ENCODE measurements at regions not wholly inside any gene's neighbourhood (a gene's known extent, or its start where the extent isn't known, plus 50 kb on each side); places are given as distances from the start of the nearest gene placed in this dataset.
A peak's percentile ranks its signal among the peaks of the same experiment; 100 is the strongest.
"Not testable (repeated sequence)": the region's sequence is repeated elsewhere in the genome, so short reads cannot be mapped to it uniquely, and the experiment has no call there.

DNA sequence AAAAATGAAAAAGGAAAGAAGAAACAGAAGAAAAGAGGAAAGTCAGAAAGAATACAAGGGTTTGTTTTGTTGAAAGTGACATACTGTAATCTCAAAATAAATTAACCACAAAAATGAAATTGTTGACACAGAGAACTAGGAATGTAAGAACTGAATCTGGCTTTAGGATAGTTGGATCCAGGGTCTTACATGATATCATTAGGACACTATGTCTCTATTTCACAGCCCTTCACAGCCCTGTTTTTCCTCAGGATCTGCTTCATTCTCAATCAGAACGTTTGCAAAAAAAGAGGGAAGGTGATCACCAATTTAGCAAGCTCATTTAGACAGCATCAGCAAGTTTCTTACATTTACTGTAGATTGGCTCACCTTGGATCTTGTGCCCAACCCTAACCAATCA is 188.5 kb upstream of the NREP start:
- FAIRE-seq (no peak), DNase-seq (ENCODE audit: low spot score) (no peak)

DNA sequence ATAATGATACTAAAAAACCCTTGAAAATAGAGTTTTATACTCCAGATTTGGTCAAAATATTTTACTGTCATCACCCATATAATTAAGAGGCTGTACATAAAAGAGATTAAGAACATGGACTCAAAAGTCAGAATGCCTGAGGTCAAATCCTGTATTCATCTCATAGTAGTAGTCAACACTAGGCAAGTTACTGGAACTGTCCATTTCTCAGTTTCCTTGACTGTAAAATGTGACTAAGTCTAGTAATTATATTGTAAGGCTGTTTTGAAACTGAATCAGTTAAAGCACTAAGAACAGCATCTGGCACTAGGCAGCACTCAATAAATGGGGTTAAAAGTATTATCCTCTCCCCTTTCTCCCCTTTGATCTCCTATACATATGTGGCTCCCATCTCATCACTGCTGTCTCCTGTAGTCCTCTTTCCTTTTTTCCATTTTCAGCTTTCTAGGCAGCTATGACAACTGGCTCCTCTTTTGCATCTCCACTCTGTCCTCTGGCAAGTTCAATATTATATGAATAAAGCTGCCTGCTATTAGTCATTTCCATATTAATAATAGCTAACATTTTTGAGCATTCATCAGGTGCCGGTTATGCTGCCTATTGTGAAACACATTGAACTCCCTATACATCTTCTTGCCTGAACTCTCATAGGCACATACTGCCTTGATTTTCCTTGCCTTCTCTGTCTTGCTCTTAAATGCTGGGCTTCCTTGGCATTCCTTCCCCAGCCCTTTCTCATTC is 185.8 kb upstream of the NREP start:
- DNase-seq (ENCODE audit: low spot score) (no peak), FAIRE-seq (no peak)

DNA sequence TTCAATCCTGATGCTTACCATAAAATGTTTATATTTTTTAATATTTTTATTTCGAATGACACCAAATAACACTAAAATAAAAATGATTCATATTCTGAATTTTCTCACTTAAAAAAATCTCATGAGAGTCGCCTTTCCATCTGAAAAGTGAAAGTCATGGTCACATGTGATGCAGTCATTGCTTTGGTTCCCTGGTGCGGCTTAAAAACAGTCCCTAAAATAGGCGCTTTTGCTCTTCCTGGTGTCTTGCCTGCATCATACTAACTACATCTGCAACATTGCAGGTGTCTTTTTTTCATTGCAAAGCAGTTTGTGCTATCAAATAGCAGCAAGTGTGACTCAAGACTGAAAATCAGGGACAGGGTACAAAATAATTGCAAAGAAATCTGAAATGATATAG is 185.2 kb upstream of the NREP start:
- DNase-seq (ENCODE audit: low spot score) (no peak), FAIRE-seq (no peak)

GRCh38 chr5:111937094-111937493 is 180.1 kb upstream of the NREP start:
- FAIRE-seq (no peak), DNase-seq (ENCODE audit: low spot score) (no peak)

- FAIRE-seq (no peak), DNase-seq (ENCODE audit: low spot score) (no peak)
Observed at GRCh38 chr5:111935835-111936234, 178.8 kb upstream of the NREP start.

DNA sequence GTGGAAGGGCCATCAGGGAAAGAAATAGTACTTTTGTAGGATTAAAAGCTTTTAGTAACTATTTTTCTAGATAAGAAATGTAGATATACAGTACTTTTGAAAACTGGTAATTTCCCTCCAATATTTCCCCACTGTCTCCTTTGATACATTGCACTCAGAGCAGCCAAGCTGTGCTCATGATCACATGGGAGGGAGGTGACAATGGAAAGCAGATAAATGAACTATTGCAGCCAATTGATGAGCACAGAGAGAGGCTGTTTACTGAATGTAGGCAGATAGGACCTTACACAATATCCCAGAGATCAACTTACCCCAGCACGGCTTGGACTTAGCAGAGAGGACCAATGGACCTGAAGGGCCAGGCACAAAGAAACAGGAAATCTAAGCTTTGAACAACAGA is 178.0 kb upstream of the NREP start:
- FAIRE-seq = no peak

DNA sequence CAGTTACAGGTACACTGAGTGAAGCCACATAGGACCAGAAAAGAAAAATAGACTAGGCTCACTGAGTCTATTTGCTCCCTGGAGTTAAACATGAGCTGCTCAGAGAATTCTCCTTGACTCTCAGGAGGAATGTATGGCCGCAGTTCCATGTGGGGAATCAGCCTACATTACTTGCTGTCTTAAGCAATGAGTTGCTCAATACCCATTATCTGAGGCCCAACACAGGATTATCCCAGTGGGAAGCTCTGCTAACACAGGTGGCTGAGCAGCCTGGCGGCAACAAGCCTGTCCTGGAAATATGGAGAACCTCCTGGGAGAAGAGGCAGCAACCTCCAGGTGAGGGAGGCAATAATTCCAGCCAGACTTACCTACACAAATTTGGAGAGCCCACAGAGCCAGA is 177.5 kb upstream of the NREP start:
- DNase-seq (ENCODE audit: low spot score) = no peak
- no peak for FAIRE-seq

More for the DNA sequence above, 178.0 kb upstream of the NREP start:
- DNase-seq (ENCODE audit: low spot score) = no peak

DNA sequence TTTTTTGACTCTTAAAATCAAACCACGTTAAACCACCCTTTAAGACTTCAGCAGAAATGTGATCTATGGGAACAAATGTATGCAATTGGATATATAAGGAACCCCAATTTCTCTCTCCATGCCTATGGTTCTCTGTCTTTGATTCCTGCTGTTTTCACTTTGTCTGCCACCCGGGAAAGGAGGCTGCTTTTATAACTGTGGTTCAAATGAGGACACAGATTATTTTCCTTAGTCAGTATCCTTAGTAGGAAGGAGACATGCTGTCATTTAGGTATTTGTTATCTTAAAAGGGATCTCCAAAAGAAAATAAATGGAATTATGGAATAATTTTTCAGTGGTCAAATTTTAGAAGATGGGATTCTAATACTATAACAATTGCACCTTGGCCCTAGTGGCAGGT is 176.1 kb upstream of the NREP start:
- FAIRE-seq = no peak

GRCh38 chr5:111932628-111933027 is 175.6 kb upstream of the NREP start:
- FAIRE-seq = no peak

More for the DNA sequence above, 176.1 kb upstream of the NREP start:
- no peak for DNase-seq (ENCODE audit: low spot score)

GRCh38 chr5:111932199-111932598 is 175.2 kb upstream of the NREP start:
- FAIRE-seq (no peak), DNase-seq (ENCODE audit: low spot score) (no peak)

More at GRCh38 chr5:111932628-111933027, 175.6 kb upstream of the NREP start:
- DNase-seq (ENCODE audit: low spot score) = peak; percentile 53

- FAIRE-seq (no peak), DNase-seq (ENCODE audit: low spot score) (no peak)
Observed at GRCh38 chr5:111931655-111932054, 174.7 kb upstream of the NREP start.

- peak; percentile 79 for FAIRE-seq
Observed at GRCh38 chr5:111930905-111931461, 174.0 kb upstream of the NREP start.

GRCh38 chr5:111930449-111930848 is 173.5 kb upstream of the NREP start:
- DNase-seq (ENCODE audit: low spot score) (no peak), FAIRE-seq (no peak)

More at GRCh38 chr5:111930905-111931461, 174.0 kb upstream of the NREP start:
- DNase-seq (ENCODE audit: low spot score) = peak; percentile 35

GRCh38 chr5:111929867-111930266 is 172.9 kb upstream of the NREP start:
- FAIRE-seq (no peak), DNase-seq (ENCODE audit: low spot score) (no peak)

- FAIRE-seq (no peak), DNase-seq (ENCODE audit: low spot score) (no peak)
Observed at GRCh38 chr5:111929261-111929660, 172.3 kb upstream of the NREP start.

DNA sequence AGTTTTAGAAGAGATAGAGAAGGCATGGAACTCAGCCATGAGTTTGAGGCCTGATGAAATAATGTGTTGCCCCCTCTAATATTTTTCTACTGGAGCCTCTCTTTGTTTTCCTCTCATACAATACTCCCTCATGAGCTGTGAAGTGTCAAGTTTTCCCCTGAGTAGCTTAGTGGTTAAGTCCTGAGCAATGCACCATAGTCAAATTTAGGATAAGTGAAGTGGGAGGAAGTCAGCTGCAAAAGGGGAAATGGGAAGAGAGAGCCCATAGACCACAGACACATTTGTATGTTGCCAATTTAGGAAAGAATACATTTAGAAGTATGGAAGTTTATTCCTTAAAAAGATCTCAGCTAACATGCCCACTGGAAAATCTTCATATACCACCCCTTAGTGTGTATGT is 171.5 kb upstream of the NREP start:
- DNase-seq (ENCODE audit: low spot score) (no peak), FAIRE-seq (no peak)

DNA sequence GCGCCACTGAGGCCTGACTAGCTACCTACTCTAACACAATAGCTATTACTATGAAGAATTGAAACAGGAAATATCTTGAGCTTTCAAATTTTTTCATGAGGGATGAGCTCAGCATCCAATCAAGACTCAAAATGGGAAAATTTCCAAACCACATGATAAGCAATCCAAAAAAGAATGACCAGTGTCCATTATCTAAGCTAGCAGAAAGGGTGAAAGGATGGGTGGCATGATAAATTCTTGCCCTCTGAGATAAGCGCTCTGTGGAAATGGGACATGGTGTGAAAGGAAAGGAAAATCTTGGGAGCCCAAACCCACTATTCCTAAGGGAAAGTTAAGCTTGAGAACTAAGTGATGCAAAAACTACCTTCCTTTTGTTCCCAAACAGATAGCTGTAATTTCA is 170.2 kb upstream of the NREP start:
- FAIRE-seq = no peak
- peak; percentile 9 for DNase-seq (ENCODE audit: low spot score)

GRCh38 chr5:111926026-111926425 is 169.0 kb upstream of the NREP start:
- DNase-seq (ENCODE audit: low spot score) (no peak), FAIRE-seq (no peak)

DNA sequence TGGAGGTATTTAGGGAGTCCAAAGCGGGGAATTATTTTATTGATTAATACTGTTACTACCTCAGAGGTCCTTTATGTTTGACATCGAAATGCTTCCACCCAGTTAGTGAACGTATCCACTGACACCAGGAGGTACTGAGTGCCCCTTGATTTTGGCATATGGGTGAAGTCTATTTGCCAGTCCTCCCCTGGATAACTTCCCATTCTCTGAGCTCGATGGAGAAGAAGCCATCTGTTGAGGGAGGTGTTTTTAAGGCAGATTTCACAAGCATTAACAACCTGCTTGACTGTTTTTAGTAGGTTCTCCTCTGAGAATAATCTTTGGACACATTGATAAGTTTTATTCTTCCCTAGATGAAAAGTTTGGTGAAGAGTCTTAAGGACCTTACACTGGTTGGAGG is 165.3 kb upstream of the NREP start:
- FAIRE-seq = no peak
- DNase-seq (ENCODE audit: low spot score) = no peak

GRCh38 chr5:111921691-111922090 is 164.7 kb upstream of the NREP start:
- not testable (repeated sequence) for FAIRE-seq; DNase-seq (ENCODE audit: low spot score)

DNA sequence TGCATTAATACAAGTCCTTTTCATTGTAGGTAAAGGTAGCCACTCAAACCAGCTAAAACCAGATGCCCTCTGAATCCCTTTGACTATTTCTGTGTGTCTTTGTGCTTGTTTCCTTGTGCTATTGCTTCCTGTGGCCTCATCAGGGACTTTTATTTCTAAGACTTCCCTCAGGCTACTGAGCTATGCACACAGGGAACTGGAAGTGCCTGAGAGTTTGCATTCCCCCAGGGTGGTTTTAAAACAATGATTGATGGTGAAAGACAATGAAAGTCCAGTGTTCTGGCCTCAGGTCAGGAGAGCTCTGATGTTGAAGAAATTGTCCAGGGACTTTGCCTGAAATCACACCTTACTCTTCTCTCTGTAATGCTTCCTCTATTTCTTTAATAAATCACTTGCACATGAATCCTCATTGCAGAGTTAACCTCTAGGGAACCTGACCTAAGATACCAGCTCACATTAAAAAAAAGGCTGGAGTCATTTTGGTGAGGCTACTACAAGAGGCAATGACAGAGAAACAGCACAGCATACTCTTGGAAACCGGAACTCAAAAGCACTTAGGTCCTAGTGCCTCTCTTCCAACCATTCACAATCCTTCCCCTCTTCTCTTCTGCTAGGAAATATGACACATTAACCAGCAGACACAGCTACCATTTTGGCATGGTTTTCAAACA is 158.1 kb upstream of the NREP start:
- FAIRE-seq (no peak), DNase-seq (ENCODE audit: low spot score) (no peak)

DNA sequence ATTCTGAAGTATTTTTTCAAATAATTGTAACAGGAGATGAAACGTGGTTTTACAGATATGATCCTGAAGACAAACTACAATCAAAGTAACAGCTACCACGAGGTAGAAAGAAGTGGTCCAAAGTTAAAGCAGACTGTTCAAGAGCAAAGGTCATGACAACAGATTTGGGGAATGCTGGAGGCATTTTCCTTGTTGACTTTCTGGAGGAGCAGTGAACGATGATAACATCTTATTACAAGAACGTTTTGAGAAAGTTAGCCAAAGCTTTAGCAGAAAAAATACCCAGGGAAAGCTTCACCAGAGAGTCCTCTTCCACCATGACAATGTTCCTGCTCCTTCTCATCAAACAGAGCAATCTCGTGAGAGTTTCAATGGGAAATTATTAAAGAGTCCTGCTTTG is 145.4 kb upstream of the NREP start:
- no peak for DNase-seq (ENCODE audit: low spot score)
- no peak for FAIRE-seq

- FAIRE-seq (no peak), DNase-seq (ENCODE audit: low spot score) (no peak)
Observed at GRCh38 chr5:111901296-111901695, 144.3 kb upstream of the NREP start.
